DMS153 treated with DMSO at 0.1 percent for 48 hours (cell line): ENCODE measurements at regions not wholly inside any gene's neighbourhood (a gene's known extent, or its start where the extent isn't known, plus 50 kb on each side); places are given as distances from the start of the nearest gene placed in this dataset.
"Not testable (repeated sequence)": the region's sequence is repeated elsewhere in the genome, so short reads cannot be mapped to it uniquely, and the experiment has no call there.

Source experiments
- DNase-seq: peaks from one replicate; lab custom pipeline; 2025; ENCODE audit not compliant: unreplicated experiment; lab: John Stamatoyannopoulos, UW

DNA sequence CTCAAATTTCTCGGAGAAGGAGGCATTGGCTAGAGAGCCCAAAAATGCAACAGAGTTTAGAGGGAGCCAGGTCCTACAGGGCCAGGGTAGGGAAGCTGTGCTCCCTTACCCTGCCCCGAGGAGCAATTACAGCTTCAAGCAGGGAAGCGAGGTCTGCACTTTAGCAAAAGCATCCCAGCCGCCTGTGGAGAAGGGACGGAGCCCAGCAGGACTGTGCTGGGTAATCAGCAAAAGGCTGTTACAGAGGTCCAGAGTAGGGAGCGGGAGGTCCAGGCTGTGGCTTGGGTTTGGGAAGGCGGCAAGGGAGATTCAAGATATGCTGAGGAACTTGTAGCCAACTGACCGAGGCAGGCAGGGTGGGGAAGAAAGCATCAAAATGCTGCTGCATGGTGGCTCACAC is 162.6 kb downstream of the TMEM132E start:
- DNase-seq = no peak

DNA sequence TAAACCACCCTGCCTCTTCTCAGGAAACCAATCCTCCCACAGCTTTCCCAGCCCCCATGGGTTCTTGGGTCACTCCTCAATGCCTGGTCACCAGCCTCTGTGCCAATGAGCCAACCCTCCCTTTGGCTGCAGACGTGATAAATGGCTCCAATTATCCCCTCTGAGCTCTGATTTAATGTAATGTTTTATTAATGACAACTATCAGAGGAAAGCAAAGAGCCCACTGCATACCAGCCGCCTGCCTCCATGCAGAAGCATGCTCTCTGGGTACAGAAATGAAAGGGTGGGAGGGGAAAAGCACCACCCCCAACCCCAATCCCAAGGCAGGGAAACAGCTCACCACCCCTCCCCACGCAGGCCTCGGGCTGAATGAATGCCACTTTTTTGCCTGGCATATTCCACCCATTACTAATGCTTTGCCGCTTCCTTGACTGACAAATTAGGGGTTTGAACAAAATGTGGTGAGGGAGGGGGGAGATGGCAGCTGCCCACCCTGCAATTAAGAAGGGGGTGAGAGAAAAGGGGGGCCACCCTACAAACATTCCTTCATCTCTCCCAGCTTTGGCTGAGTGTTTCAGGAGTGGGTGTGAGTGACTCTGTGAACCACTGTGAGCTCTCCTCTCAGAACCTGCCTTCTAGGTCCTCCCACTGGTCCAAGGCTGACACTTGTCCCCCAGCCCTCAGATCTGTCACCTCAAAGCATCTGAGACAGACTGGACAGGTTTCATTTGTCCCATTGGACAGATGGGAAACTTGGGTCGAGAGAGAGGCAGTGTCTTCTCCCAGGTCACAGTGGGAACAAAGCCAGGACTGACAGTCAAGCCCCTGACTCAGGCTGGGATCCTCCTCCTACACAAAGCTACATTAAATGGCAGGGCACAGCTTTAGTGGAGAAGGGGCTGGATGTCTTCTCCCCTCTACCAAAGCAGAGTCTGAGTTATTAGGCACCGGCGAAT is 161.5 kb downstream of the TMEM132E start:
- no peak for DNase-seq

DNA sequence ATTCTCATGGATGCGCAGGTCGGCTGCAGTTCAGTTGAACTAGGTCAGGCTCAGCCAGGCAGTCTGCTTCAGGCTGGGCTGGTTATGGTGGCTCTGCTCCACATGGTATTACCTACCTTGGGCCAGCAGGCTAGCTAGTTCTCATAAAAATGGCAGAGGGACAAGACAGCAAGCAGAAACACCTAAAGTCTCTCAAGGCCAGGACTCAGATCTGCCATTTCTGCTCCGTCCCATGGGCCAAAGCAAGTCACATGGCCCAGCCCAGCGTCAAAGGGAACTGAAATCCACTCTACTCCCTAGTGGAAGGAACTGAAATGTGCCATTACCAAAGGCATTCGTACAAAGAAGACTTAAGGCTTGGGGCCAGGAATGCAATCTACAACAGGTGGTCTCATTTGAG is 160.0 kb downstream of the TMEM132E start:
- no peak for DNase-seq

DNA sequence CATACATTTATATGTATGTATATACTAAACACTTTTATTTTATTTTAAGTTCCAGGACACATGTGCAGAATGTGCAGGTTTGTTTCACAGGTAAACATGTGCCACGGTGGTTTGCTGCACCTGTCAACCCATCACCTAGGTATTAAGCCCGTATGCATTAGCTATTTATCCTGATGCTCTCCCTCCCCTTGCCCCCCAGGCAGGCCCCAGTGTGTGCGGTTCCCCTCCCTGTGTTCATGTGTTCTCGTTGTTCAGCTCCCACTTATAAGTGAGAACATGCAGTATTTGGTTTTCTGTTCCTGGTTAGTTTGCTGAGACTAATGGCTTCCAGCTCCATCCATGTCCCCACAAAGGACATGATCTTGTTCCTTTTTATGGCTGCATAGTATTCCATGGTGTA is 158.3 kb downstream of the TMEM132E start:
- DNase-seq = not testable (repeated sequence)

DNA sequence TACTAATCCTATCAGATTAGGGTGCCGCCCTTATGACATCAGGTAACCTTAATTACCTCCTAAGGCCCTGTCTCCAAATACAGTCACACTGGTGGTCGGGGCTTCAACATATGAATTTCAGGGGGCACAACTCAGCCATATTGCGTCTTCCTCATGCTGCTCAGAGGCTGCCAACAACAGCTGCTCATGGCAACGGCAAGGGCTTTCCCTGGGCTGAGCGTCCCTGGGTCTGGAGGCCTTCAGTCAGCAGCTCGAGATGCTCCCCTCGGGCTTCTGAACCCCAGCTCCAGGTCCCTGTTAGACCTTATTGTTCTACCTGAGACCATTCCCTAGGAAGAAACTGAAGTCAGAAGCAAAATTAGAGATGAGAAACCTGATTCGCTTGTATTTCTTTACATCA is 157.2 kb downstream of the TMEM132E start:
- DNase-seq = no peak

DNA sequence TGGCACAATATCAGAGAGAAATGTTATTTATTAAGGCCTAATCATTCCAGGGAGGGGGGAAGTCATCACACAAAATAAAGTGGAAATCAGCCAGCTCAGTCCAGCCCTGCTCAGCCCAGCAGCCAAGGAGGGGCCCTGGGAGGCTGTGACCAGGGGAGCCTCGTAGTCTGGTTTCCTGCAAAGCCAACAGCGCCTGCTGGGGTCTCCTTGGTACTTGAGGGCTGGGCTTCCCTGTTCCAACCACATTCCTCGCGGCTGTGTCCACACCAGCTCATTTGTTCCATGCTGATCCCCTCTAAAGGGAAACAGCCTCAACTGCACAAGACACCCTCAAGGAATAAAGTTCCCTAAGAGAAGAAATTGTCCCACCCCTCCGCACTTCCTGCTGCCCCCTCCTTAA is 154.0 kb downstream of the TMEM132E start:
- DNase-seq = no peak

DNA sequence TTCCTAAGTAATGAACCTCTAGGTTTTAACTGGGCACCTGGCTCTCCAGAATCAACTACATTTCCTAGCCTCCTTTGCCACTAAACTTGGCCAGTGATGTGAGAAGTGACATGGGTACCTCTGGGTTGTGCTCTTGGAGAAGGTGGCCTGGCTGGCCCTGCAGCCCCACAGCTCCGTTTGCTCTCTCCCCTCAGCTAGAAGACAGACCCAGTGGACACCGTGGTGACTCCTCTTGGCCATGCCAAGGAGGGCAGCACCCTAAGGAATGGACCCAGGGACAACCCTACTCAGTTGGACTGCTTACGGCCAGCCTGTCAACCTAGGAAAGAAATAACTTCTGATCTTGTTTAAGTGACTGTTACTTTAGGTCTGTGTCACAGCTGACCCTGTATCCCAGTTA is 151.4 kb downstream of the TMEM132E start:
- no peak for DNase-seq

DNA sequence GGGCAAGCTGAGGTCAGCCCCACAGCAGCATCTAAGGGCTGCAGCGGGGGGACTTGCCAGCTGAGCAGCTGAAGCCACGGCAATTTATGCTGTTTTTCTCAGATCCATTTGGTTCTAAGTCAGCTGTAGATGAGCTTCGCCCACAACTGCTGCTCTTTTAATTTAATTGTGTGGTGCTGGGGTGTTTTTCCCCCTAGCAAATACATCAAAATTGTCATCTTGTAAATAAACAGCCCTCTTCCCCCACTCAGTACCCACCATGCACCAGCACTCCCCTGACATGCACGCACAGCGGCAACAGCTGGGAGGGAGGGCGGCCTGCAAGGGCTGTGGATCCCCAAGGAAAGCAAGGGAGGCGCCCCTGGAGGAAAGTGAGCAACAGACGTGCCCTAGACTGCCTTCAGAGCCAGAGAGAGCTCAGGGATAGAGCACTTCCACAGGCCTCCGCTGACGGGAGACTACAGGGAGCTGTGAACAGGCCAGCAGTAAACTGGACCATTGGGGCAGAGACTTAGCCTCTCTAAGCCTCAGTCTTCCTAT is 149.5 kb downstream of the TMEM132E start:
- DNase-seq = no peak

DNA sequence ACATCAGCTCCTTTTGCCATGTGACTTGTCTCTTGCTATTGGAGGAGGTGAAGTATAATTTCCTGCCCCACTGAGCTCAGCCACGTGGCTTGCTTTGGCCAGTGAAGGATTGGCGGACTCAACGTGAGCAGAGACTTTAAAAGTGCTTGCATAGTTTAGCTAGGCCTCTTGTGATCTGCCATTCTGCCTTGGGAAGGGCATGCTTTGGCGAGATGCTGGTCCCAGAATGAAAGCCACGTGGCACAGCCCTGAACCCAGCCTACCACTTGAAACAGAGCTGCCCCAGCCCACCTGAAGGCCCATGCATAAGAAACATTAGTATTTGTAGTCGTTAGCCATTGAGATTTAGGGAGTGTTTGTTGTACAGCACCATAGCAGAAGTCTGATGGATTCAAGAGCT is 148.2 kb downstream of the TMEM132E start:
- no peak for DNase-seq

DNA sequence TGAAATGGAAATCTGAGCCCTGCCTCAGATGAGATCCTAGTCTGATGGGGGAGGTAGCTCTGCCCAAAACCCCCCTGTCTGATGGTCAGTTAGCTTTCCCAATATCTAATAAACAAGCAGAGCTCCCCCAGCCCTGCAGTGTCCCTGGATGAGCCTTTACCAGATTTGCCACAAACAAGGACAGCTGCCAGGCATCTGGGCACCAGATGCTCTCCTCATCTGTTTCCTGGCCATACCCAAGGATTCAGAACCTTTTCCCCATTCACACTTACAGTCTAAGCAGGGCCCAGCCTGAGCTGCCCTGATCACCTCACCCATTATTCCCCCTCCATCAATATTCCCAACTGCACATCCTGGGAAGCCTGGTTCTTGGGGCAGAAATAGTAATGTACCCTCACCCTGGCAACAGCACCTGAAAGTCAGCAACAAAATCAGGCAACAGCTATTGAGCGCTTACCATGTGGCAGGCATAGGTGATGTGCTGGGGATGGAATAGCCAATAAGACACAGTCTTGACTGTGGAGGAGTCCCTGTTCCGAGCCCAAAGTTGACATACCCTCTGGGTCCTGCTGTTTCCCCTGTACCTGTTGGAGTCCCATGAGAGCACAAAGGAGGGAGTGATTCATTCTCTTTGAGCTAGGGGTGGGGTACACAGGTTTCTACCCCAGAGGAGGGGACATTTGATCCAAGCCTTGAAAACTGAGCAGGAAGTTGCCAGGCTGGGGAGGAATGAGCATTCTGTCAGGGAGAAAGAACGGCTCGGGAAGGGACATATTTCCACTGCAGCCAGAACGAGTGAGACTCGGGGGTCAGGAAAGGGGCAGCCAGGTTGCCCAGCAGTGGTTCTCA is 147.4 kb downstream of the TMEM132E start:
- DNase-seq = no peak

DNA sequence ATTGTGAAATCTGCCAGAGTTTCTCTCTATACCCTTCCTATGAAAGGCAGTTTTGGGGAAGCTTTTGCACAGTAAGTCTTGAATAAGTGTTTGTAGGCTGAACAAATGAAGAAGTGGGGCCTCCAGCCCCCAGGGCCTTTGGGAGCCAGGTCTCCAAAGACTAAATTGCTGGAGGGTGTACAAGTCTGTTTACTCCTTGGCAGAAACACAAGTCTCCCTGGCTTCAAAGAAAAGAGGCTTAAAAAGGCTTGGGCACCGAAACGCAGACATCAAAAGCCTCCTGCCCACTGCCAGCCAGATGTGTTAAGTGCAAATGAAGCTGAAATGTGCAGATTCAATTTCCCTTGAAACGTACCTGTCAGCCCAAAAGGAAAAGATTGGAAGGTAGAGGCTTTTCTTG is 146.3 kb downstream of the TMEM132E start:
- no peak for DNase-seq

DNA sequence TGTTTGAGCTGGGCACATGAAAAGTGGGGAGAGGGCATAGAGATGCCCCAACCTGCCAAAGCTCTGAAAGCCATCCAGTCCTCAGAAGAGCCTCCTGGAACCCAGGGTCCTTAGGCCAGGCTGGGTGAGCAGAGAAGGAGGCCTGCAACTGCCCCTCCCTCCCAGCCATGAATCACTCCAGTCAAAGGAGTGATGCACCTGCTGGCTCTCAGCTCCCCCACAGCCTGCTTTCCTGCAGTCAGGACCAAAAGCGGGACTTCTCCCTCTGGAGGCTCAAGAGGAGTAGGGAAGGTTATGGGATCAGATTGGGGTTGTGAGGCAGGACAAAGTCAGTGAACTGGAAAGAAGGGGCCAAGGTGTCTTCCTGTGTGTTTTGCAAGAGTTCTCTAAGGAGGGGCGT is 145.6 kb downstream of the TMEM132E start:
- DNase-seq = no peak

DNA sequence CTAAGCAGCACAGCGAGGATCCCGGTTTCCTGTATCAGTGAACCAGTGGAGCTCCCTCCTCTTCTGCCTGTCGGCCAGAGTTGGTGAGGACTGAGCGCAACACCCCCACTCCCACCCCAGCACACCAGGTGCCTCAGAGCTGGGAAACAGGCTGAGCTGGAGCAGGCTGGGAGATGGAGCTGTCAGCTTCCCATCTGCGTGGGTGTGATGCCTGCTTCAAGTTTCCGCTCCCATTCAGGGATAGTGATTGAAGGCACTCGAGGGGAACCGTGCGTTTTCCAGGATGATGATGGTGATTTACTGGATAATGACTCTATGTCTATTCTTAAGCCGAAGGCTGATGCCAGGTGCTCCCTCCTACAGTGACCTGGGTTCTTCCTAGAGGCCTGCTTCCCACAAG is 144.5 kb downstream of the TMEM132E start:
- no peak for DNase-seq

DNA sequence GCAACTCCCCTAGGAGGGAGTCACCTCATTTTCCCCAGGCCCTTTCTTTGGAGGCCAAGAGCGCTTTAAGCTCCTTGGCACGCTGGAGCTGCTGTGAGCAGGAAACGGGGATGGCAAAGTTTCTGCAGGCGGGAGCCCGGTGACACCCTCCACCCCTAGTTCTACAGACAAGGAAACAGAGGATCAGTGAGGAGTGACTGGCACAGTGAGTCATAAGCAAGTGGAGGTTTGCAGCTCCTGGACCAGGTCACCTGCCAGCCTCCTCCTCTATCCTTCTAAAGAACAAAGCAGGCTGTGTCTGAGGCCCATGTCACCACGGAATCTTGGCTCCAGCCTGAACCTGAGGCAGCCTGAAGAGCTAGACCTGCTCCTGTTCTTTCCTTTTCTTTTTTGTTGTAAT is 141.9 kb downstream of the TMEM132E start:
- DNase-seq = peak; percentile 20

DNA sequence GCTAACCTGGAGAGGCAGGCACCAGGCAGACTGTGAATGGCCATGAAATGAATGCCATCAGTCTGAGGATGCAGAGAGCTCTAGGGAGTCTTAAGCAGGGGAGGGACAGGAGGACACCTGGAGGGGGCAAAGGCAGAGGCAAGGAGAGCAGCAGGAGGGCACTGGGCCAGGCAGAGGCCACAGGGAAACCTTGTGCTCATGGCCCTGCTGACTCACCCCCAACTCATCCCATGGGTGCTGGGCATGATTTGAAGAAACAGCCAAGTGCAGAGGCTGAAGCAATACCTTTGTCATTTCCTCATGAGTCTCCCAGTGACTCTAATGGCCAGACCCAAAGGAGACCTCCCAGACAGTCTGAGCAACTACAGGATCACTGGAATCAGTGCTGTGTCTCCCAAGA is 141.4 kb downstream of the TMEM132E start:
- DNase-seq = no peak

DNA sequence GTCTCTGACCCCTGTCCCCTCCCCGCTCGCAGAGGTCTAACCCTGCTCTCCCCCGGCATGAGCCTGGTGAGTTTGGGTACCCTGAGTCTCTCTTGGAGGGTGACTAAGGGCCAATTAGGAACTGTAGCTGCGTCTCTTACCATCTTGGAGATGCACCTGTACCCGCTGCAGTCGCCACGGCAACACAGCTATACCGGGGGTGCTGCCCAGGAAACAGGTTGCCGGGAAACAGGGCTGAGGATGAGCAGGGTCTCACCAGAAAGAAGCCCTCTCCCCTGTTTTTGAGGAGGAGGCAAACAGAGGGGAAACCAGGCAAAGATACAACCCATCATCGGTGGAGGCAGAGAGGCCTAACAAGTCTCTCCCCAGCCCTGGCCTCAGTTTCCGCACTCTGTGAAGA is 140.2 kb downstream of the TMEM132E start:
- DNase-seq = no peak

DNA sequence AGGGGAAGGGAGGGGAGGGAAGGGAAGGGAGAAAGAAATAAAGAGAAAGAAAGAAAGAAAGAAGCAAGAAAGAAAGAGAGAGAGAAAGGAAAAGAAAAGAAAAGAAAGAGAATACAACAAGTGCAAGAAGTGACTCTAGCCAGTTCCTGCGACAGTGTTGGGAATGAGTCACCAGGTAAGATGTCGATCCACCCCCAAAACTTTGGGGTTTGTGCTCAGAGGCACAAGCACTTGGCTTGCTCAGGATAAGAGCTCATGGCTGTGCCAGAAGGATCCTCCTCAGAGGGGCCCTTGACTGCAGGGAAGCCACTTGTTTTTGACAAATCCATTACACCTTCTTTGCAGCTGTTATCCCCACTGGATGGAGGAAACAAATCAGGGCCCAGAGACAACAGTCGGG is 137.7 kb downstream of the TMEM132E start:
- DNase-seq = no peak

DNA sequence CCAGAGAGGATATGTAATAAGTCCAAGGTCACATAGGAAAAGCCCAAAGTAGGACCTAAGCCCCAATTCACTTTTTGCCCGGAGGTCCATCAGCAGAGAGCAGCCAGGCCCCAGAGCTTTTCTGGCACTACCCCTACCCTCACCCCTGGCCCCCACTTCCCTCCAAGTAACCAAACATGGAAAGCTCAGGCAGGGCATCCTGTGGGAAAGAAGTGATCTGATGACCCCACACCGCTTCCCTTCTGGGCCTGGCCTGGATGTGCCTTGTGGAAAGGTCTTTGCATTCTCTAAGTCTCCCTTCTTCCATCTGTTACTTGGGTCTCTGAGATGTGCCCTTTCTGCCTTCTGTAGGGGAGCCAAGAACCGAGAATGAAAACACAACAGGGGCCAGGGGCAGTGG is 136.9 kb downstream of the TMEM132E start:
- DNase-seq = no peak

DNA sequence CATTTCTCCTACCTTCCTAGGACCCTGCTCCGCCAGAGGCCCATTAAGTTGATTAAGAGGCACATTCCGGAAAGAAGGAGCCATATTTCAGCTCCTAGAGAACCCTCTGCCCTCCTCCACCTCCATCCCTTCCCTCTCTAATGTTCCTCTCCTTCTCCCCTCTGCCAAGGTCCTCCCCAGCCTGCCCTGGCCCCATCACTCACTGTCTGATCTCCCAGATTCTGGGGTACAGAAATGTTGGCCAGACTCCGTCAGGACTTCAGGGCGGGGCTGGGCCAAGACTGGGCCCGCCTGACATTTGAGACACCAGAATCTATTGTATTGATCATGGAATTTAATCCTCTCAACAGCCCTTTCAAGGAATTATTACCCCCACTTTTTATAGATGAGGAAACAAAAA is 136.1 kb downstream of the TMEM132E start:
- no peak for DNase-seq

DNA sequence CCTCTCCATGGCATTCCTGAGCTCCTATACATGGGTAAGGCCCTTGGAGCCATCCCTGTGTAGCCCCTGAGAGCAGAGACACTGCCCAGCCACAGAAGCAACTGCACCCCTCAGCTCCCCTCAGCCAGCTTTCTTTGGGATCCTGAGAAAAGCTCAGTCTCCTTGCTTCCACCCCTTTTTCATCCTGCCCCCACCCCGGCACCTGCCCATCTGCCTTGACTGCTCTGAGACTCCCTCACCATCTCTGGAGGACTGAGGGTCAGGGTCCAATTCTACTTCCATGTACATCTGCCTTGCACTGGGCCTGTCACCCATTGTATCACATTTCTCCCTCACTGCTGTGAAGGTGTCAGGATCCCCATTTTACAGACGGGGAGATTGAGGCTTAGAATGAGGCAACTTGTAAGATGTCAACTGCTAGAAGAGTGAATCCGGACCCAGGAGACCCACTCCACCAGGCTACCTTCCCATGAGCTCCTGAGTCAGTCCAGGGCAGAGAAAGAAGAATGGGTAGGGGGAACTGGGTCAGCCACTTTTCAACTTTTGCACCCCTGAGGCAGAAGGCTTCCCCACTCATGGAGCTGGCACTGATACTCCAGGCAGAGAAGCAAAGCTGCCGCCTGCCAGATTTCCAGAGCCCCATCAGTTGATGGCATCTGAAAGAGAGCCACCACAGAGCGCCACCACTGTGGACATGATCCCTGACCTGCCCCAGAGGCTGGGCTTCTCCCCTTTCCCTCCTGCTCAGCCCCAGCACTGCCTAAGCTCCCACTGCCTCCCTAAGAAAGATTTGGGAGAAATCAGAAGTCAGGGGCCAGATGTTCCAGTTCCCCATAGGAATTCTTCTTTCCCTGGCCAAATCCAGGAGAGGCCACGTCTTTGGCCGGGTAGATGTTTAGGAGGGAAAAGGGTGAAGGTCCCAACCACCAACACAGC is 135.4 kb downstream of the TMEM132E start:
- DNase-seq = no peak

DNA sequence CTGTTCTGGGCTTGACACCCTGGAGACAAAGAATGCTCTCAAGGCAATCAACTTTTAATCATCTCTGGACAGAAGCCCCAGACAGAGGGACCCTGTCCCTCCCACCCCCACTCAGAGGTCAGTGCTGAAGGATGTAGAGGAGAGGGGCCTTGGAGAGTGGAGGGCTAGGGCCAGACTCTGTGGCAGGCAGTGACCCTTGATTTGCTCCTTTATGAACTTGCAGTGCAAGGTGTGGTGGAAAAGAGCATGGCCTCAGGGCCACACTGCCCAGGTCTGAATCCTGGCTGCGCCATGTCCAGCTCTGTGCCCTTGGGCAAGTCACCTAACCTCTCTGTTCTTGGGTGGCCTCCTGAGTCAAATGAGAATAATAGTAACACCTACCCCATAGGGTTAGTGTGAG is 134.3 kb downstream of the TMEM132E start:
- DNase-seq = no peak
